Effector CD8-positive, alpha-beta T cell (primary cell): ENCODE measurements at regions not wholly inside any gene's neighbourhood (a gene's known extent, or its start where the extent isn't known, plus 50 kb on each side); places are given as distances from the start of the nearest gene placed in this dataset.
"Not testable (repeated sequence)": the region's sequence is repeated elsewhere in the genome, so short reads cannot be mapped to it uniquely, and the experiment has no call there.

Source experiments
- DNase-seq: peaks from one replicate; lab custom pipeline; 2025; lab: John Stamatoyannopoulos, UW

DNA sequence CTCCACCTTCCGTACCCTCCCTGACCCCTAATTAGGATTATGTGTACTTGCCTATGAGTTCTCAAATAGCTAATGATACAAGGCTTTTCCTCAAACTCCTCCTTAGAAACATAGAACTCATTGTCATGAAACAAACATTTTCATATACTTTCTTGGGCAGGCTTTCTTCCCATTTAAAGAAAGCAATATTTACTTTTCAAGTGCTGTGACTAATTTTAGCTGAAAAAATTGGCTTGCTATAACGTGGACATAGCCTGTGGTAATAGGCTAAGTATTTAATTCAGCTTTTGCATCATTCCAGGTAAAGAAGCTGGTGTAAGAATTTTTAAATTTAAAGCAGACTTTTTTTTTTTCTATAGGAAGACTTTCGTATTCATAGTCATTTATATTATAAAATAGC is 208.7 kb downstream of the SOX2 start:
- DNase-seq = no peak

GRCh38 chr3:181921220-181921619 is 209.5 kb downstream of the SOX2 start:
- no peak for DNase-seq

GRCh38 chr3:181925841-181926240 is 214.1 kb downstream of the SOX2 start:
- DNase-seq = not testable (repeated sequence)

- DNase-seq = no peak
Measured at GRCh38 chr3:181929501-181929900, 217.8 kb downstream of the SOX2 start.

- no peak for DNase-seq
Measured at GRCh38 chr3:181930105-181930504, 218.4 kb downstream of the SOX2 start.

GRCh38 chr3:181932039-181932438 is 220.3 kb downstream of the SOX2 start:
- DNase-seq = no peak

DNA sequence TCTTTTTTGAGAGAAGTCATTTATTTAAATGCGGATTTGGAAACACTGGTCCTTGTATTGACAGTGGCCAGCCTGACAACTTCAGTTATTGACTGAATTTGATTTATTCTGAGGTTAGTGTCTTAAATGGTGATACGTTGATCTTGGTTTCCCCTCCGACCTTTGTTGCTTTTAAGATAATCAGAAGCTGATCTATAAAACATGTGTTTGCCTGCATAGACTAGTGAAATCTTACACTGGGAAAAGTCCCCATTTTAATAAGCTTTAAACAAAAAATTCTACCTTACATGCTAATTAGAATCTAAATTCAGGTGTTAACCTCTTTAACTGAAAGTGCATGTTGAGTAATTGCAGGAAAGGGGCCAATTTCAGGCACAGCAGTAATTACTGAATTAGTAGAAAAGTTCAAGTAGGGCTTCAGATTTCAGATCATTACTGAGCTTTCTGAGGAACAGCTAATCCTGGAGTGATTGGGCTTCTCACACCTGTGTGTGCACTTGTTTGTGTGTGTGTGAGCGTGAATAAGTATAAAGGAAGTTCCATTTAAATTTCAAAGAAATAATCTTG is 221.4 kb downstream of the SOX2 start:
- DNase-seq = no peak

- no peak for DNase-seq
Measured at GRCh38 chr3:181935915-181936314, 224.2 kb downstream of the SOX2 start.

- DNase-seq = no peak
Measured at GRCh38 chr3:181936774-181937173, 225.0 kb downstream of the SOX2 start.

DNA sequence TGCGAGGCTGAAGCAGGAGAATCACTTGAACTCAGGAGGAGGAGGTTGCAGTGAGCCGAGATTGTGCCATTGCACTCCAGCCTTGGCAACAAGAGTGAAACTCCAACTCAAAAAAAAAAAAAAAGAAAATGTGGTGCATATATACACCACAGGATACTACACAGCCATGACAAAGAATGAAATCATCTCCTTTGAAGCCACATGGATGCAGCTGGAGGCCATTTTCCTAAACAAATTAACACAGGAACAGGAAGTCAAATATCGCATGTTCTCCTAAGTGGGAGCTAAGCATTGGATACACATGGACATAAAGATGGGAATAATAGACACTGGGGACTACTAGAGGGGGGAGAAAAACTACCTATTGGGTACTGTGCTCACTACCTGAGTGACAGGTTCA is 226.9 kb downstream of the SOX2 start:
- DNase-seq = not testable (repeated sequence)

DNA sequence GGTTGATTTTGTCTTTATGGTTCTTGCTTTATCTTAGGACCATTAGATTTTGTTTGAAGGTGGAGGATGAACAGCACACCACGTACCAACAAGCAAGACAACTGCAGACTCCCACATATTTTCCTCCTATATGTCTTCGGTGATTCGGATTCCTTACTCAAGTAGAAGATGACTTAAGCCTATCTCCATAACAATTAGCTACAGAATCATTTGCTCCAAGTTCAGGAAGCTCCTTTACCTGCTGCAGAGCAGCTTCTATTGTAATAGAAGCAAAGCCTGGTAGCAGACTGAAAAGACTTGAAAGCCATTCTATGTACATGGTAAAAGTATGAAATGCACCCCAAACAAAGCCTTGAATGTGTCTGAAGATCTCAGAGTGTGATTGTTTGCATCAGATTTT is 229.0 kb downstream of the SOX2 start:
- no peak for DNase-seq

DNA sequence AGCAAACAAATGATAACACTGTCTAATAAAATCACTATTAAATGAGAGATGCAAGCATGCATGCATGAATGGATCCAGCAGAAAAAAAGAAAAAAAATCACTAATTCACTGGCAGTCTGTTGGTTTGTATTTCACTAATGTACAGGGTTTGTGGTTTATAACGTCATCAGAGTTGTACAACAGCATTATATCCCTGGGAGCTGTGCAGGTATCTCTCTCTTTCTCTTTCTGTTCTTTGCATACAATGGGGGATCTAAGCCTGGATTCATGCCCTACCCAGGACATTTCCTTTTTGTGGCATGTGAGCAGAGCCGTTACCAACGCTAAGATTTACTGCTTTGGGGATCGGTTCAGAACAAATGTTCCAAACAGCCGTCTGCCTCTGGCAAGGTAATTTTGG is 229.5 kb downstream of the SOX2 start:
- DNase-seq = no peak

GRCh38 chr3:181943285-181943684 is 231.6 kb downstream of the SOX2 start:
- no peak for DNase-seq

- DNase-seq = no peak
Measured at GRCh38 chr3:181947606-181948005, 235.9 kb downstream of the SOX2 start.

GRCh38 chr3:181948286-181948685 is 236.6 kb downstream of the SOX2 start:
- DNase-seq = no peak

DNA sequence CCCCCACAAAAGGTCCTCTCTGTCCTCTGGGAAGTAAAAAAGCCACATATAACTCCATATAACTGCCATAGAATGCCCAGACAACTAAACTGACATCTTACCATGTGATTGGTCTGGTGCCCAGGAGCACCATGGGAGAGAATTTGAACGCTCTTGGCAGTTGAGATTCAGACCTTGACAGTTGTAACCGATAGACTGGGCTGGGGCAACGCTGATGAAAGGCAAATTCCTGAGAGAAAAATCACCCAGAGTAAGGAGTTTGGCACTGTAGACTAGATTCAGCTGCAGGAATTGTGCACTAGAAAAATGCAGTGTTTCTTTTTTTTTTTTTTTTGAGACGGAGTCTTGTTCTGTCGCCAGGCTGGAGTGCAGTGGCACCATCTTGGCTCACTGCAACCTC is 240.5 kb downstream of the SOX2 start:
- no peak for DNase-seq

DNA sequence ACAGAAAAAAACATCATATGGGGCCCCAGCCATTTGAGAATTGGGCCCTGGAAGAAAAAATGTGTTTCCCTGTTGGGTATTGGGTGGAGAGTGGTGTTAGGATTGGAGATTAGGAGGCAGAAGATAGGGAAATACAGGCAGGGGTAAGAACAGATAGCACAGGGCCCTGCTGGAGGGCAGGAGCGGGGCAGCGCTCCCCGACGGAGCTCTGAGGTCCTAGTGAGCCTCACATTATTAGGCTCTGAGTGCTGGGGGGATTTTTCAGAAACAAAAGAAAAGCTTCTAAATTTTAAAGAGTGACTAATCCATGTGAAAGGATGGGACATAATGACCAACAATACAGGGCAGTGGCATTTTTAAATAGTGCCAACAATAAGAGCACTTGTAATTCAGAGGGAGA is 241.2 kb downstream of the SOX2 start:
- DNase-seq = no peak

DNA sequence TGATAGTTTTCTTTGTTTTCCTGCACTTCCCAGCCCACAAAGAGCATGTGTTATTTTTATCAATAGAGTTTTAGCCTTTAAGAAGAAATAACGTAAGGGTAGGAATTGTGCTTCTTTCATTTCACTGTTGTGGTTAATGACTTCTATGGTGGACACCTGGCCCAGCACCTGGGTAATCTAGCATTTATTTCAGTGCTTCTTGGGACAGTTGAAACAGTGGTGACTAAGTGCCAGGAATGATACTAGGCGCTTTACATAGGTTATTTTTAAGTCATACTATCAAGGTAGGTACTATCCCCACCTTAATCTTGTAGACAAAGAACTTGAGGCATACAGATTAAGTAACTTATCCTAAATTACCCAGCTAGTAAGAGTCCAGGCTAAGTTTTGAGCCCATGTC is 243.8 kb downstream of the SOX2 start:
- no peak for DNase-seq

GRCh38 chr3:181956122-181956521 is 244.4 kb downstream of the SOX2 start:
- no peak for DNase-seq

DNA sequence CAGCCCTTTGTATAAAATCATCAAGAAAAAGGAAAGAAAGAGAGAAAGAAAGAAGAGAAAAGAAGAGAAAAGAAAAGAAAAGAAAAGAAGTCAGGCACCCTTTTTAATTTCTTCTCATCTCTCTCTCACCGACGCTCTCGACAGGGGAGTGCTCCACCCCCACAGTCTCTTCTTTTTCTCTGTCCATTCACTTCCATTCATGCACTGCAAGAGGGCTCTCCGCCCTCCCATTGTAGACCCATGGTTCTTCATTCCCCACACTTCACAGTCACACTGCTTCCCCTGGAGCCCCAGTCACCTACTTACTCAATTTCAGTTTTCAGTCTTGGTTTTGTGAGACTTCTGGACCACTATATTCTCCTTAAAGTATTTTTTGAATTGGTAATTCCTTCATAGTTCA is 254.7 kb downstream of the SOX2 start:
- DNase-seq = no peak

DNA sequence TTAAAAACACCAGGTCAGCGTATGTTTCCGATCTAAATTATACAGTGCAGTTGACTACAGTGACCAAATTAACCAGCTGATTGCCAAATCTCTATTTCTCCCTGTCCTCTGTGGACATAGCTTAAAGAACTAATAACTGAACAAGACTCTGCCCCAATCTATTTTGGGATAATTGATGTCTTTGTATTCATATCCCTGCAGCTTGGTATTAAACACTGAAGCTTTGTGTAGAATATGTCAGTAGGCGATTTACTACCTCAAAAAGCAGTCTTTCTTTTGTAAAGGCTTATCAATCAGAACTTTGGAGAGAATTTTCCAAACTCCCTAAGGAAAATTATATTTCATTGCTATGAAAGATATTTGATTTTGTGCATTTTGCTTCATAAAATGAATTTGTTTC is 258.2 kb downstream of the SOX2 start:
- DNase-seq = no peak

GRCh38 chr3:181971424-181971823 is 259.7 kb downstream of the SOX2 start:
- DNase-seq = no peak

- no peak for DNase-seq
Measured at GRCh38 chr3:181974198-181974597, 262.5 kb downstream of the SOX2 start.

GRCh38 chr3:181976526-181976925 is 264.8 kb downstream of the SOX2 start:
- DNase-seq = no peak

DNA sequence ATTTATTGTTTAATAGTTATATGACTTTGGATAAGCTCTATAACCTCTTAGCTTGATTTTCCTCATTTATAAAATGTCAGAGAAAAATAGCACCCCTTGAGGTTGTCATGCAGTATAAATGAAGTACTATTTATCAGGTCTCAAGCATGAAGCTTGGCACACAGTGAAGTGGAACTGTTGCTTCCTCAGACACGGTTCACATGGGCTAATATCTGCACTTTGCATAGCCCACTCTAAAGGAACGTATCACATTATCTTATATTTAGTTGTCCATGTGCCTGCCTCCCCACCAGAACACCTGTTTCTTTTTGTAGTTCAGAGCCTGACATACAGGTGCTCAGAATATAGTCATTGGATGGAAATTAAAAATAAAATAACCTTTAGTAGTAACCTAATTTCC is 273.7 kb downstream of the SOX2 start:
- no peak for DNase-seq
